Prostate gland (tissue), 2 donors: ENCODE measurements at regions not wholly inside any gene's neighbourhood (a gene's known extent, or its start where the extent isn't known, plus 50 kb on each side); places are given as distances from the start of the nearest gene placed in this dataset.

Source experiments
- DNase-seq: peaks from one replicate; pipeline ENCODE4 v3.0.0-alpha.2; 2019; ENCODE audit warnings: low spot score
- H3K27ac ChIP-seq, 2 donors: fragments of 200-600 bp; sonication (generic); 2 replicates each; pipeline ENCODE4 v1.5.1; 2017 to 2019
- H3K27me3 ChIP-seq: fragments of 200-600 bp; sonication (generic); replicated peaks from 2 replicates; pipeline ENCODE4 v1.5.1; 2019; ENCODE audit not compliant: insufficient read depth
- H3K36me3 ChIP-seq, 2 donors: fragments of 200-600 bp; sonication (generic); 1 replicate in 1 of 2; 2 replicates in 1 of 2; pipeline versions ENCODE4 v1.5.1 to v1.8.1; 2017 to 2019
- H3K4me1 ChIP-seq: fragments of 200-600 bp; sonication (generic); replicated peaks from 2 replicates; pipeline ENCODE4 v1.5.1; 2019
- H3K4me3 ChIP-seq, 2 donors: fragments of 200-600 bp; sonication (generic); 2 replicates each; pipeline ENCODE4 v1.5.1; 2017 to 2019
- H3K9me3 ChIP-seq: fragments of 200-600 bp; sonication (generic); 2 replicates; pipeline ENCODE4 v1.5.1; 2017
- CTCF ChIP-seq, 4 experiments: fragments of 200-600 bp in 2 of 4; fragments of 450-650 bp in 2 of 4; sonication (generic) in 2 of 4; IDR thresholded peaks; 1 replicate in 3 of 4; 2 replicates in 1 of 4; pipeline ENCODE4 v1.5.1; 2016 to 2019; ENCODE audit warnings: antibody characterized with exemption in 4 of 4, mild to moderate bottlenecking in 2 of 4, moderate library complexity in 2 of 4
- POLR2A ChIP-seq: fragments of 450-650 bp; IDR thresholded peaks from one replicate; pipeline ENCODE4 v1.6.1; 2016; ENCODE audit warnings: antibody characterized with exemption, mild to moderate bottlenecking
- POLR2AphosphoS5 ChIP-seq: sonication (generic); formaldehyde crosslinking; IDR thresholded peaks from one replicate; pipeline ENCODE4 v1.6.1; 2017; ENCODE audit warnings: antibody characterized with exemption
- WGBS: methylation state at CpG from one replicate; pipeline ENCODE4 v1.1.5; 2018; 5-methylcytosine and 5-hydroxymethylcytosine counted together
- intact Hi-C: fragments of 100-400 bp; cut with DNase I; formaldehyde crosslinking; loops from one replicate; pipeline ENCODE4 v1.14.2; 2022

GRCh38 chr12:131494216-131494615 lies 216.7 kb upstream of the SFSWAP start:
- no peak for TF ChIP-seq POLR2AphosphoS5
- TF ChIP-seq POLR2A = no peak
- no peak for TF ChIP-seq CTCF (IDR thresholded peaks at IDR 0.05)
- Histone ChIP-seq H3K4me1 (no peaks in the 10 kb centered on the region), H3K27me3 (no peaks in the 10 kb centered on the region), H3K9me3 (no peaks in the 10 kb centered on the region), H3K27ac (no peak overlapping the region), H3K36me3 (no peaks in the 10 kb centered on the region), H3K4me3 (no peak overlapping the region)
- WGBS = 94% methylated on average over 23 of the region's 24 CpGs
- DNase-seq = no peak
- intact Hi-C loops = no loop called here

- 87% methylated on average over 9 of the region's 9 CpGs for WGBS
- intact Hi-C loops = no loop called here
- TF ChIP-seq POLR2AphosphoS5 (no peak), CTCF (IDR thresholded peaks at IDR 0.05) (no peak)
- DNase-seq = no peak
- no peaks in the 10 kb centered on the region for H3K36me3 ChIP-seq
- no peaks in the 10 kb centered on the region for H3K27me3 ChIP-seq
- no peaks in the 10 kb centered on the region for H3K9me3 ChIP-seq
- no peak overlapping the region for H3K4me3 ChIP-seq
- no peaks in the 10 kb centered on the region for H3K4me1 ChIP-seq
- no peak overlapping the region for H3K27ac ChIP-seq
Observed at GRCh38 chr12:131494741-131495524, 216.0 kb upstream of the SFSWAP start.

- H3K4me1 ChIP-seq = no peaks in the 10 kb centered on the region
- no peaks in the 10 kb centered on the region for H3K36me3 ChIP-seq
- no peak overlapping the region for H3K4me3 ChIP-seq
- no peaks in the 10 kb centered on the region for H3K27me3 ChIP-seq
- intact Hi-C loops = no loop called here
- H3K27ac ChIP-seq = no peak overlapping the region
- no peak for DNase-seq
- 100% methylated on average over 2 of the region's 2 CpGs for WGBS
- H3K9me3 ChIP-seq = no peaks in the 10 kb centered on the region
- TF ChIP-seq CTCF (IDR thresholded peaks at IDR 0.05) (no peak), POLR2A (no peak), POLR2AphosphoS5 (no peak)
Observed at GRCh38 chr12:131497966-131498365, 212.9 kb upstream of the SFSWAP start.

GRCh38 chr12:131499160-131499863 lies 211.6 kb upstream of the SFSWAP start:
- TF ChIP-seq CTCF (IDR thresholded peaks at IDR 0.05) (no peak), POLR2A (no peak), POLR2AphosphoS5 (no peak)

GRCh38 chr12:131499864-131500190 lies 211.1 kb upstream of the SFSWAP start:
- H3K36me3 ChIP-seq = no peaks in the 10 kb centered on the region
- WGBS = 73% methylated on average over 1 of the region's 1 CpG
- no peak for DNase-seq
- H3K9me3 ChIP-seq = no peaks in the 10 kb centered on the region
- H3K27me3 ChIP-seq = no peaks in the 10 kb centered on the region
- H3K27ac ChIP-seq = no peak overlapping the region
- H3K4me1 ChIP-seq = no peaks in the 10 kb centered on the region
- intact Hi-C loops = no loop called here
- no peak overlapping the region for H3K4me3 ChIP-seq
- TF ChIP-seq CTCF (IDR thresholded peaks at IDR 0.05) (no peak), POLR2A (no peak), POLR2AphosphoS5 (no peak)

More at GRCh38 chr12:131499160-131499863, 211.6 kb upstream of the SFSWAP start:
- 75% methylated on average over 1 of the region's 1 CpG for WGBS
- no peaks in the 10 kb centered on the region for H3K27me3 ChIP-seq
- no peaks in the 10 kb centered on the region for H3K9me3 ChIP-seq
- no peak for DNase-seq
- no peaks in the 10 kb centered on the region for H3K4me1 ChIP-seq
- intact Hi-C loops = no loop called here
- no peak overlapping the region for H3K27ac ChIP-seq
- no peak overlapping the region for H3K4me3 ChIP-seq
- H3K36me3 ChIP-seq = no peaks in the 10 kb centered on the region
